SK-N-SH treated with all-trans-retinoic acid at 6 μM for 48 hours (cell line): ENCODE measurements at regions not wholly inside any gene's neighbourhood (a gene's known extent, or its start where the extent isn't known, plus 50 kb on each side); places are given as distances from the start of the nearest gene placed in this dataset.

Experiments
- ATAC-seq: fragments of 200-7000 bp; cut with Tn5 transposase; 3 replicates; pipeline ENCODE4 v1.9.1; 2020; ENCODE audit warnings: mild to moderate bottlenecking, moderate library complexity
- ARNTL ChIP-seq: fragments of 450-650 bp; formaldehyde crosslinking; IDR thresholded peaks from 2 replicates; pipeline ENCODE4 v1.5.0; 2020; ENCODE audit warnings: low read depth, mild to moderate bottlenecking, moderate library complexity, borderline replicate concordance
- BACH2 ChIP-seq: fragments of 250-450 bp; sonication (Bioruptor Pico); IDR thresholded peaks from 2 replicates; pipeline ENCODE4 v1.9.0; 2021; ENCODE audit warnings: mild to moderate bottlenecking, borderline replicate concordance
- CSDC2 ChIP-seq: fragments of 250-450 bp; sonication (Bioruptor Pico); IDR thresholded peaks from 2 replicates; pipeline ENCODE4 v1.5.0; 2020; ENCODE audit warnings: mild to moderate bottlenecking, moderate library complexity
- ESRRG ChIP-seq: fragments of 250-450 bp; sonication (Bioruptor Pico); IDR thresholded peaks from 2 replicates; pipeline ENCODE4 v1.6.1; 2021; ENCODE audit warnings: mild to moderate bottlenecking
- GLIS3 ChIP-seq: fragments of 250-450 bp; sonication (Bioruptor Pico); IDR thresholded peaks from 2 replicates; pipeline ENCODE4 v1.5.0; 2020; ENCODE audit warnings: mild to moderate bottlenecking, moderate library complexity
- ISL1 ChIP-seq: fragments of 250-450 bp; sonication (Bioruptor Pico); IDR thresholded peaks from 2 replicates; pipeline ENCODE4 v2.1.2; 2022; ENCODE audit warnings: mild to moderate bottlenecking, moderate library complexity
- OSR1 ChIP-seq: fragments of 250-450 bp; sonication (Bioruptor Pico); IDR thresholded peaks from 2 replicates; pipeline ENCODE4 v1.8.0; 2022; ENCODE audit warnings: moderate library complexity, mild to moderate bottlenecking, inconsistent platforms
- PPARA ChIP-seq: fragments of 250-450 bp; sonication (Bioruptor Pico); IDR thresholded peaks from 2 replicates; pipeline ENCODE4 v1.5.0; 2020; ENCODE audit warnings: mild to moderate bottlenecking, borderline replicate concordance
- RARB ChIP-seq: fragments of 250-450 bp; sonication (Bioruptor Pico); IDR thresholded peaks from 2 replicates; pipeline ENCODE4 v1.8.0; 2021; ENCODE audit warnings: mild to moderate bottlenecking, moderate library complexity
- SNAI2 ChIP-seq: fragments of 250-450 bp; sonication (Bioruptor Pico); IDR thresholded peaks from 2 replicates; pipeline ENCODE4 v1.5.0; 2020; ENCODE audit warnings: mild to moderate bottlenecking, moderate library complexity
- TCF4 ChIP-seq: fragments of 250-450 bp; sonication (Bioruptor Pico); IDR thresholded peaks from 2 replicates; pipeline ENCODE4 v1.8.0; 2021; ENCODE audit warnings: mild to moderate bottlenecking, moderate library complexity, borderline replicate concordance
- ZC3H10 ChIP-seq: fragments of 250-450 bp; sonication (Bioruptor Pico); IDR thresholded peaks from 2 replicates; pipeline ENCODE4 v1.5.1; 2021; ENCODE audit warnings: mild to moderate bottlenecking, moderate library complexity
- ZFP3 ChIP-seq: fragments of 250-450 bp; sonication (Bioruptor Pico); IDR thresholded peaks from 2 replicates; pipeline ENCODE4 v1.5.0; 2020; ENCODE audit warnings: mild to moderate bottlenecking, moderate library complexity
- ZFP30 ChIP-seq: fragments of 450-650 bp; formaldehyde crosslinking; IDR thresholded peaks from 2 replicates; pipeline ENCODE4 v1.5.0; 2022; ENCODE audit warnings: mild to moderate bottlenecking, moderate library complexity
- ZNF565 ChIP-seq: fragments of 450-650 bp; formaldehyde crosslinking; conservative IDR thresholded peaks from 2 replicates; pipeline ENCODE4 v1.5.0; 2020; ENCODE audit warnings: low read depth, mild to moderate bottlenecking, moderate library complexity
- ZNF70 ChIP-seq: fragments of 450-650 bp; formaldehyde crosslinking; IDR thresholded peaks from 2 replicates; pipeline ENCODE4 v1.5.0; 2020; ENCODE audit warnings: mild to moderate bottlenecking, moderate library complexity
- ZNF8 ChIP-seq: fragments of 450-650 bp; formaldehyde crosslinking; IDR thresholded peaks from 2 replicates; pipeline ENCODE4 v1.5.0; 2020; ENCODE audit warnings: mild to moderate bottlenecking, moderate library complexity
- TF ChIP-seq, protein P1 (sequence below): fragments of 250-450 bp; sonication (Bioruptor Pico); IDR thresholded peaks from 2 replicates; pipeline ENCODE4 v1.8.0; 2020; ENCODE audit warnings: mild to moderate bottlenecking, moderate library complexity, borderline replicate concordance
- TF ChIP-seq, protein P2 (sequence below): fragments of 250-450 bp; sonication (Bioruptor Pico); IDR thresholded peaks from 2 replicates; pipeline ENCODE4 v1.8.0; 2021; ENCODE audit warnings: low read depth, mild to moderate bottlenecking, moderate library complexity, borderline replicate concordance
- TF ChIP-seq, protein P3 (sequence below): fragments of 250-450 bp; sonication (Bioruptor Pico); IDR thresholded peaks from 2 replicates; pipeline ENCODE4 v1.5.1; 2020; ENCODE audit warnings: low read depth, mild to moderate bottlenecking, moderate library complexity
- TF ChIP-seq, protein P4 (sequence below): fragments of 250-450 bp; sonication (Bioruptor Pico); IDR thresholded peaks from 2 replicates; pipeline ENCODE4 v1.5.1; 2021; ENCODE audit warnings: mild to moderate bottlenecking, moderate library complexity
- TF ChIP-seq, protein P5 (sequence below): fragments of 250-450 bp; sonication (Bioruptor Pico); IDR thresholded peaks from 2 replicates; pipeline ENCODE4 v1.5.0; 2020; ENCODE audit warnings: mild to moderate bottlenecking, moderate library complexity

DNA sequence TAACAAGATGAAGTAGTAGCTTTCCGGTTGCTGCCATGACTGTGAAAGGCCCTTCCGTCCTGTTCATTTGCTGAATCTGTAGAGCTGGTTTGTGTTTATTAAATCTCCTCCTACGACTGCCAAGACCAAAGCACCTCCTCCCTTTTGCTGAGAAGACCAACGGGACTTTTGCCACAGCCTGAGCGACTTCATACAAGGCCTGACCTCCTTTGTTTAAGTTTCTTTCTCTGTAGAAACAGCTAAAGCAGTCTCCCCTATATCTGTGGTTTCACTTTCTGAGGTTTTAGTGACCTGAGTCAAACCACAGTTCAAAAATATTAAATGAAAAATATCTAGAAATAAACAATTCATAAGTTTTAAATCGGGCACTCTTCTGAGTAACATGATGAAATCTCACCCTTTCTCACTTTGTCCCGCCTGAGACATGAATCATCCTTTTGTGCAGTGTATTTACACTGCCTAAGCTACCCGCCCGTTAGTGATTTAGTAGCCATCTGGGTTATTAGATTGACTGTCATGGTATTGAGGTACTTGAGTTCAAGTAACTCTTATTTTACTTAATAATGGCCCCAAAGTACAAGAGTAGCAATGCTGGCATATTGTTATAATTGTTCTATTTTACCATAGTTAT lies 119.1 kb upstream of the LRRC4C start:
- TF ChIP-seq ZC3H10 (CRISPR knock-in tag) (no peak), OSR1 (CRISPR knock-in tag) (no peak), TCF4 (CRISPR knock-in tag) (no peak)
- TF ChIP-seq, protein P1, sequence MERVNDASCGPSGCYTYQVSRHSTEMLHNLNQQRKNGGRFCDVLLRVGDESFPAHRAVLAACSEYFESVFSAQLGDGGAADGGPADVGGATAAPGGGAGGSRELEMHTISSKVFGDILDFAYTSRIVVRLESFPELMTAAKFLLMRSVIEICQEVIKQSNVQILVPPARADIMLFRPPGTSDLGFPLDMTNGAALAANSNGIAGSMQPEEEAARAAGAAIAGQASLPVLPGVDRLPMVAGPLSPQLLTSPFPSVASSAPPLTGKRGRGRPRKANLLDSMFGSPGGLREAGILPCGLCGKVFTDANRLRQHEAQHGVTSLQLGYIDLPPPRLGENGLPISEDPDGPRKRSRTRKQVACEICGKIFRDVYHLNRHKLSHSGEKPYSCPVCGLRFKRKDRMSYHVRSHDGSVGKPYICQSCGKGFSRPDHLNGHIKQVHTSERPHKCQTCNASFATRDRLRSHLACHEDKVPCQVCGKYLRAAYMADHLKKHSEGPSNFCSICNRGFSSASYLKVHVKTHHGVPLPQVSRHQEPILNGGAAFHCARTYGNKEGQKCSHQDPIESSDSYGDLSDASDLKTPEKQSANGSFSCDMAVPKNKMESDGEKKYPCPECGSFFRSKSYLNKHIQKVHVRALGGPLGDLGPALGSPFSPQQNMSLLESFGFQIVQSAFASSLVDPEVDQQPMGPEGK (CRISPR knock-in tag), result no peak
- ATAC-seq, result no peak

- ATAC-seq, result no peak
- TF ChIP-seq ISL1 (CRISPR knock-in tag), result no peak
- no peak for TF ChIP-seq TCF4 (CRISPR knock-in tag)
- TF ChIP-seq ARNTL (CRISPR knock-in tag), result no peak
- no peak for TF ChIP-seq CSDC2 (CRISPR knock-in tag)
- TF ChIP-seq BACH2, result no peak
- TF ChIP-seq ZFP3 (CRISPR knock-in tag), result no peak
- TF ChIP-seq, protein P2, sequence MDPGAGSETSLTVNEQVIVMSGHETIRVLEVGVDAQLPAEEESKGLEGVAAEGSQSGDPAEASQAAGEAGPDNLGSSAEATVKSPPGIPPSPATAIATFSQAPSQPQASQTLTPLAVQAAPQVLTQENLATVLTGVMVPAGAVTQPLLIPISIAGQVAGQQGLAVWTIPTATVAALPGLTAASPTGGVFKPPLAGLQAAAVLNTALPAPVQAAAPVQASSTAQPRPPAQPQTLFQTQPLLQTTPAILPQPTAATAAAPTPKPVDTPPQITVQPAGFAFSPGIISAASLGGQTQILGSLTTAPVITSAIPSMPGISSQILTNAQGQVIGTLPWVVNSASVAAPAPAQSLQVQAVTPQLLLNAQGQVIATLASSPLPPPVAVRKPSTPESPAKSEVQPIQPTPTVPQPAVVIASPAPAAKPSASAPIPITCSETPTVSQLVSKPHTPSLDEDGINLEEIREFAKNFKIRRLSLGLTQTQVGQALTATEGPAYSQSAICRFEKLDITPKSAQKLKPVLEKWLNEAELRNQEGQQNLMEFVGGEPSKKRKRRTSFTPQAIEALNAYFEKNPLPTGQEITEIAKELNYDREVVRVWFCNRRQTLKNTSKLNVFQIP (CRISPR knock-in tag), result no peak
- TF ChIP-seq OSR1 (CRISPR knock-in tag), result no peak
- no peak for TF ChIP-seq ZNF565 (CRISPR knock-in tag)
- TF ChIP-seq, protein P3, sequence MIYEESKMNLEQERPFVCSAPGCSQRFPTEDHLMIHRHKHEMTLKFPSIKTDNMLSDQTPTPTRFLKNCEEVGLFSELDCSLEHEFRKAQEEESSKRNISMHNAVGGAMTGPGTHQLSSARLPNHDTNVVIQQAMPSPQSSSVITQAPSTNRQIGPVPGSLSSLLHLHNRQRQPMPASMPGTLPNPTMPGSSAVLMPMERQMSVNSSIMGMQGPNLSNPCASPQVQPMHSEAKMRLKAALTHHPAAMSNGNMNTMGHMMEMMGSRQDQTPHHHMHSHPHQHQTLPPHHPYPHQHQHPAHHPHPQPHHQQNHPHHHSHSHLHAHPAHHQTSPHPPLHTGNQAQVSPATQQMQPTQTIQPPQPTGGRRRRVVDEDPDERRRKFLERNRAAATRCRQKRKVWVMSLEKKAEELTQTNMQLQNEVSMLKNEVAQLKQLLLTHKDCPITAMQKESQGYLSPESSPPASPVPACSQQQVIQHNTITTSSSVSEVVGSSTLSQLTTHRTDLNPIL (CRISPR knock-in tag), result no peak
- TF ChIP-seq, protein P4, sequence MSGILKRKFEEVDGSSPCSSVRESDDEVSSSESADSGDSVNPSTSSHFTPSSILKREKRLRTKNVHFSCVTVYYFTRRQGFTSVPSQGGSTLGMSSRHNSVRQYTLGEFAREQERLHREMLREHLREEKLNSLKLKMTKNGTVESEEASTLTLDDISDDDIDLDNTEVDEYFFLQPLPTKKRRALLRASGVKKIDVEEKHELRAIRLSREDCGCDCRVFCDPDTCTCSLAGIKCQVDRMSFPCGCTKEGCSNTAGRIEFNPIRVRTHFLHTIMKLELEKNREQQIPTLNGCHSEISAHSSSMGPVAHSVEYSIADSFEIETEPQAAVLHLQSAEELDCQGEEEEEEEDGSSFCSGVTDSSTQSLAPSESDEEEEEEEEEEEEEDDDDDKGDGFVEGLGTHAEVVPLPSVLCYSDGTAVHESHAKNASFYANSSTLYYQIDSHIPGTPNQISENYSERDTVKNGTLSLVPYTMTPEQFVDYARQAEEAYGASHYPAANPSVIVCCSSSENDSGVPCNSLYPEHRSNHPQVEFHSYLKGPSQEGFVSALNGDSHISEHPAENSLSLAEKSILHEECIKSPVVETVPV (CRISPR knock-in tag), result no peak
- TF ChIP-seq ZC3H10 (CRISPR knock-in tag), result no peak
- TF ChIP-seq RARB (CRISPR knock-in tag), result no peak
- TF ChIP-seq PPARA (CRISPR knock-in tag), result no peak
- no peak for TF ChIP-seq ZNF70 (CRISPR knock-in tag)
- TF ChIP-seq GLIS3 (CRISPR knock-in tag), result no peak
- no peak for TF ChIP-seq SNAI2
These were observed 120.1 kb upstream of the LRRC4C start for GRCh38 chr11:41579546-41579945.

GRCh38 chr11:41609511-41609910 lies 150.1 kb upstream of the LRRC4C start:
- no peak for ATAC-seq
- TF ChIP-seq PPARA (CRISPR knock-in tag), result no peak
- TF ChIP-seq, protein P4 (CRISPR knock-in tag), result no peak
- TF ChIP-seq ZFP3 (CRISPR knock-in tag), result no peak
- no peak for TF ChIP-seq OSR1 (CRISPR knock-in tag)
- TF ChIP-seq CSDC2 (CRISPR knock-in tag), result no peak
- no peak for TF ChIP-seq ZC3H10 (CRISPR knock-in tag)
- no peak for TF ChIP-seq TCF4 (CRISPR knock-in tag)
- TF ChIP-seq ESRRG, result no peak
- TF ChIP-seq ZFP30 (CRISPR knock-in tag), result no peak

DNA sequence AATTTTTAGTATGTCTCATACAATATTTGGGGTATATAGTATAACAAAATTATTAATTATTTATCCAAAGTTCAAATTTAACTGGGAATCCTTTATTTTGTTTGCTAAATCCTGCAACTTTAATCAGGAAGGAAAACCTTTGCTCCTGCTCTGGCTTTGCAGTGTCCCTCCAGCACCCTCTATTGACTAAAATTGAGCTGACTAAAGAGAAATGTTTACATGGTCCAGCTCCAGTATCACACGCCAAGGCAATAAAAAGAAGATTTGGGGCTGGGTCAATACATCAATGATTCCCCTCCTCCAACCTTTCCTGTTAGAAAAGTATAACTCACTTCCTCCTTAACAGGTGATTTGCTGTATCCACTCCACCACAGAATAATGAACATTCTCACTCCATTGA lies 153.0 kb upstream of the LRRC4C start:
- ATAC-seq, result no peak
- no peak for TF ChIP-seq ZNF8 (CRISPR knock-in tag)
- TF ChIP-seq ARNTL (CRISPR knock-in tag), result no peak
- no peak for TF ChIP-seq GLIS3 (CRISPR knock-in tag)
- TF ChIP-seq SNAI2, result no peak
- TF ChIP-seq, protein P1 (CRISPR knock-in tag), result no peak
- no peak for TF ChIP-seq RARB (CRISPR knock-in tag)
- no peak for TF ChIP-seq ESRRG
- no peak for TF ChIP-seq PPARA (CRISPR knock-in tag)
- TF ChIP-seq ZNF70 (CRISPR knock-in tag), result no peak
- TF ChIP-seq, protein P5, sequence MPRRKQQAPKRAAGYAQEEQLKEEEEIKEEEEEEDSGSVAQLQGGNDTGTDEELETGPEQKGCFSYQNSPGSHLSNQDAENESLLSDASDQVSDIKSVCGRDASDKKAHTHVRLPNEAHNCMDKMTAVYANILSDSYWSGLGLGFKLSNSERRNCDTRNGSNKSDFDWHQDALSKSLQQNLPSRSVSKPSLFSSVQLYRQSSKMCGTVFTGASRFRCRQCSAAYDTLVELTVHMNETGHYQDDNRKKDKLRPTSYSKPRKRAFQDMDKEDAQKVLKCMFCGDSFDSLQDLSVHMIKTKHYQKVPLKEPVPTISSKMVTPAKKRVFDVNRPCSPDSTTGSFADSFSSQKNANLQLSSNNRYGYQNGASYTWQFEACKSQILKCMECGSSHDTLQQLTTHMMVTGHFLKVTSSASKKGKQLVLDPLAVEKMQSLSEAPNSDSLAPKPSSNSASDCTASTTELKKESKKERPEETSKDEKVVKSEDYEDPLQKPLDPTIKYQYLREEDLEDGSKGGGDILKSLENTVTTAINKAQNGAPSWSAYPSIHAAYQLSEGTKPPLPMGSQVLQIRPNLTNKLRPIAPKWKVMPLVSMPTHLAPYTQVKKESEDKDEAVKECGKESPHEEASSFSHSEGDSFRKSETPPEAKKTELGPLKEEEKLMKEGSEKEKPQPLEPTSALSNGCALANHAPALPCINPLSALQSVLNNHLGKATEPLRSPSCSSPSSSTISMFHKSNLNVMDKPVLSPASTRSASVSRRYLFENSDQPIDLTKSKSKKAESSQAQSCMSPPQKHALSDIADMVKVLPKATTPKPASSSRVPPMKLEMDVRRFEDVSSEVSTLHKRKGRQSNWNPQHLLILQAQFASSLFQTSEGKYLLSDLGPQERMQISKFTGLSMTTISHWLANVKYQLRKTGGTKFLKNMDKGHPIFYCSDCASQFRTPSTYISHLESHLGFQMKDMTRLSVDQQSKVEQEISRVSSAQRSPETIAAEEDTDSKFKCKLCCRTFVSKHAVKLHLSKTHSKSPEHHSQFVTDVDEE (CRISPR knock-in tag), result no peak
